ENCODE measurements at regions not wholly inside any gene's neighbourhood (a gene's known extent, or its start where the extent isn't known, plus 50 kb on each side); places are given as distances from the start of the nearest gene placed in this dataset.

DNA sequence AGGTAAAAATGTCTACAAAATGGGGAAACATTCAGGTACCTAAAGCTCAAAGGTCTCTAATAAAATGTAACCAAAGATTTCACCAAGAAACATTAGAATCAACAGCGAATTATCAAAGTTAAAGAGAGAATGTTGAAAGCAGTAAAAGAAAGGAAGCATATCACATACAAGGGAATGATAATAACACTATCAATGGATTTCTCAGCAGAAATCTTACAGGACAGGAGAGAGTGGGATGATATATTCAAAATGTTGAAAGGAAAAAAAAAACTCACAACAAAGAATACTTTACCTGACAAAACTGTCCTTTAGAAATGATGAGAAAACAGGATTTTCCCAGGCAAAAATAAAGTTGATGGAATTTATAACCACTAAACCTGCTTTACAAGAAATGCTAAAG is 591.2 kb upstream of the POU3F3 start:
- Histone ChIP-seq H3K27me3 (ENCODE audit: control insufficient read depth in 3 of 3, insufficient read depth in 3 of 3, low read length in 2 of 3) (no peaks in the 10 kb centered on the region), H3K36me3 (ENCODE audit: control insufficient read depth in 4 of 4, insufficient read depth in 4 of 4, low read length in 4 of 4) (no peaks in the 10 kb centered on the region), H3K4me1 (ENCODE audit: control insufficient read depth in 5 of 5, insufficient read depth in 5 of 5, low read length in 5 of 5) (no peaks in the 10 kb centered on the region), H3K9me3 (ENCODE audit: control insufficient read depth in 4 of 4, insufficient read depth in 3 of 4, low read length in 3 of 4) (peaks cover 0 to 10% (median 6%) of the 10 kb centered on the region in 4 donors), H3K27ac (ENCODE audit: low read depth in 1 of 2, low read length in 1 of 2) (no peak overlapping the region), H3K4me3 (no peak overlapping the region), H3K9ac (ENCODE audit: insufficient read depth in 1 of 2, low read length in 2 of 2) (no peak overlapping the region)
- no peak for ATAC-seq (ENCODE audit: insufficient read depth, low FRiP score)
- TF ChIP-seq, protein P1, sequence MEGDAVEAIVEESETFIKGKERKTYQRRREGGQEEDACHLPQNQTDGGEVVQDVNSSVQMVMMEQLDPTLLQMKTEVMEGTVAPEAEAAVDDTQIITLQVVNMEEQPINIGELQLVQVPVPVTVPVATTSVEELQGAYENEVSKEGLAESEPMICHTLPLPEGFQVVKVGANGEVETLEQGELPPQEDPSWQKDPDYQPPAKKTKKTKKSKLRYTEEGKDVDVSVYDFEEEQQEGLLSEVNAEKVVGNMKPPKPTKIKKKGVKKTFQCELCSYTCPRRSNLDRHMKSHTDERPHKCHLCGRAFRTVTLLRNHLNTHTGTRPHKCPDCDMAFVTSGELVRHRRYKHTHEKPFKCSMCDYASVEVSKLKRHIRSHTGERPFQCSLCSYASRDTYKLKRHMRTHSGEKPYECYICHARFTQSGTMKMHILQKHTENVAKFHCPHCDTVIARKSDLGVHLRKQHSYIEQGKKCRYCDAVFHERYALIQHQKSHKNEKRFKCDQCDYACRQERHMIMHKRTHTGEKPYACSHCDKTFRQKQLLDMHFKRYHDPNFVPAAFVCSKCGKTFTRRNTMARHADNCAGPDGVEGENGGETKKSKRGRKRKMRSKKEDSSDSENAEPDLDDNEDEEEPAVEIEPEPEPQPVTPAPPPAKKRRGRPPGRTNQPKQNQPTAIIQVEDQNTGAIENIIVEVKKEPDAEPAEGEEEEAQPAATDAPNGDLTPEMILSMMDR (IDR thresholded peaks at IDR 0.05; ENCODE audit: control extremely low read depth, extremely low read depth): no peak
- WGBS, 2 donors: 95 to 97% methylated on average over 1 of the region's 1 CpG
- no peak for DNase-seq

DNA sequence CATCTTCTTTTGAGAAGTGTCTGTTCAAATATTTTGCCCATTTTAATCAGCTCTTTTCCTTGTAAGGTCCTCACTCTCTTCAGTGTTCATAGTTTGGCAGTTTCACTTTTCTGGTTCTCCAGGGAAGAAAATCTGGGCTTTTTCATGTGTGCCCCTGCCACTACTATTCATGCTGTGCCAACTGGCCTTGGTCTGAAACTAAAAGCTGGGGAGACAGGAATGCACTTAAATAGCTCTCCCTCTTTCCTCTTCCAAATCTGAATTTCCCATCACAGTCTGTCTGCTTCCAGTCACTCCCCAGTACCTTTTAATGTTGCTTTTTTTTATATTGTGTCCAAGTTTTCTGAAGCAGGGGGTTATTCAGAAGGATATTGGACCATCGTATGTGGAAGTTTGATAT is 574.3 kb upstream of the POU3F3 start:
- H3K27me3 ChIP-seq (ENCODE audit: control insufficient read depth in 3 of 3, insufficient read depth in 3 of 3, low read length in 2 of 3): no peaks in the 10 kb centered on the region
- H3K9ac ChIP-seq (ENCODE audit: insufficient read depth in 1 of 2, low read length in 2 of 2): no peak overlapping the region
- 70 to 79% methylated on average over 1 of the region's 1 CpG for WGBS, 2 donors

DNA sequence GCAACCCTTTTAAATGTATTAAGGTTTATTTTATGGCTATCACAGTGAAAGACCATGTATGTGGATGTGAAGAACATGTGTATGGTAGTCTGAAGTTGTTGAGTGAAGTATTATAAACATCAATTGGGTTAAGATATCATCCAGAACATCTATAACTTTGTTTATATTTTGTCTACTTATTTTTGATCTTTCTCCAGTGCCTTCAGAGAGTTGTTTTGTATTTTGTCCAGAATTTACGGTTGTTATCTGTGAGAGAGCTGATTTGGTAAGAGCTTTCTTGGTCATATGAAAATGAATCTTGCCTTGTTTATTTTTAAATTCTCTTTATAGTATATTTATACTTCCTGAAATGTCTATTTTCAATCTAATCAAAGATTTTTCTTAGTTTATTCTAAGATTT is 573.7 kb upstream of the POU3F3 start:
- Histone ChIP-seq H3K9ac (ENCODE audit: insufficient read depth in 1 of 2, low read length in 2 of 2) (no peak overlapping the region), H3K27me3 (ENCODE audit: control insufficient read depth in 3 of 3, insufficient read depth in 3 of 3, low read length in 2 of 3) (no peaks in the 10 kb centered on the region), H3K4me3 (no peak overlapping the region), H3K4me1 (ENCODE audit: control insufficient read depth in 5 of 5, insufficient read depth in 5 of 5, low read length in 5 of 5) (no peaks in the 10 kb centered on the region), H3K9me3 (ENCODE audit: control insufficient read depth in 4 of 4, insufficient read depth in 3 of 4, low read length in 3 of 4) (no peaks in the 10 kb centered on the region), H3K27ac (ENCODE audit: low read depth in 1 of 2, low read length in 1 of 2) (no peak overlapping the region), H3K36me3 (ENCODE audit: control insufficient read depth in 4 of 4, insufficient read depth in 4 of 4, low read length in 4 of 4) (no peaks in the 10 kb centered on the region)
- ATAC-seq (ENCODE audit: insufficient read depth, low FRiP score): no peak
- DNase-seq: peak in 2 of 3 donors; percentile 59 to 67
- WGBS, 2 donors: 62 to 68% methylated on average over 1 of the region's 1 CpG
- TF ChIP-seq, protein P1 (IDR thresholded peaks at IDR 0.05; ENCODE audit: control extremely low read depth, extremely low read depth): no peak

More for the DNA sequence above, 574.3 kb upstream of the POU3F3 start:
- no peaks in the 10 kb centered on the region for H3K4me1 ChIP-seq (ENCODE audit: control insufficient read depth in 5 of 5, insufficient read depth in 5 of 5, low read length in 5 of 5)
- no peak overlapping the region for H3K27ac ChIP-seq (ENCODE audit: low read depth in 1 of 2, low read length in 1 of 2)
- DNase-seq (peak in 1 of 3 donors; percentile 18), ATAC-seq (ENCODE audit: insufficient read depth, low FRiP score) (no peak)
- no peaks in the 10 kb centered on the region for H3K9me3 ChIP-seq (ENCODE audit: control insufficient read depth in 4 of 4, insufficient read depth in 3 of 4, low read length in 3 of 4)
- H3K4me3 ChIP-seq: no peak overlapping the region
- no peaks in the 10 kb centered on the region for H3K36me3 ChIP-seq (ENCODE audit: control insufficient read depth in 4 of 4, insufficient read depth in 4 of 4, low read length in 4 of 4)
- TF ChIP-seq, protein P1 (IDR thresholded peaks at IDR 0.05; ENCODE audit: control extremely low read depth, extremely low read depth): no peak

DNA sequence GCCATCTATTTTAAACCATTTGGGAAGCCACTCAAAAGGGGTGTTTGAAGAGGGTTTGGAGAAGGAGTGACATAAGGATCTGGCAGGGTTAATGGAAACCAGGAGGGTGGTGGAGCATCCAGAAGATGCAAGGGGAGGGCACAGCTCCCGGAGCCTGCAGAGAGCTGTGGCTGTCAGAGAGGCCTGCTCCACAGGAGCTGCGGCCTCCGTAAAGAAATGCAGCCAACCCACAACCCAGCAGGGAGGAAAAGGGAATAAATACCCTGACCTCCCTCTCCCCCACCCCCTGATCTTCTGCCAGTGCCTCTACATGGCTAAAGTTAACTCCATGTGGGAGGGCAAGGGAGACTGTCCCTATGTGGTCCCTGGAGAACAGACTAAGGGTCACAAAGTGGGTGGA is 567.1 kb upstream of the POU3F3 start:
- TF ChIP-seq, protein P1 (IDR thresholded peaks at IDR 0.05; ENCODE audit: control extremely low read depth, extremely low read depth): no peak

More for the DNA sequence above, 567.1 kb upstream of the POU3F3 start:
- no peaks in the 10 kb centered on the region for H3K4me1 ChIP-seq (ENCODE audit: control insufficient read depth in 5 of 5, insufficient read depth in 5 of 5, low read length in 5 of 5)
- no peak overlapping the region for H3K4me3 ChIP-seq
- ATAC-seq (ENCODE audit: insufficient read depth, low FRiP score) (no peak), DNase-seq (peak in 2 of 3 donors; percentile 20 to 42)
- 61 to 71% methylated on average over 3 of the region's 3 CpGs for WGBS, 2 donors
- no peak overlapping the region for H3K27ac ChIP-seq (ENCODE audit: low read depth in 1 of 2, low read length in 1 of 2)
- H3K9ac ChIP-seq (ENCODE audit: insufficient read depth in 1 of 2, low read length in 2 of 2): no peak overlapping the region
- H3K36me3 ChIP-seq (ENCODE audit: control insufficient read depth in 4 of 4, insufficient read depth in 4 of 4, low read length in 4 of 4): no peaks in the 10 kb centered on the region
- H3K9me3 ChIP-seq (ENCODE audit: control insufficient read depth in 4 of 4, insufficient read depth in 3 of 4, low read length in 3 of 4): no peaks in the 10 kb centered on the region
- no peaks in the 10 kb centered on the region for H3K27me3 ChIP-seq (ENCODE audit: control insufficient read depth in 3 of 3, insufficient read depth in 3 of 3, low read length in 2 of 3)
